WTC11 (cell line): ENCODE measurements at regions not wholly inside any gene's neighbourhood (a gene's known extent, or its start where the extent isn't known, plus 50 kb on each side); places are given as distances from the start of the nearest gene placed in this dataset.
"Not testable (repeated sequence)": the region's sequence is repeated elsewhere in the genome, so short reads cannot be mapped to it uniquely, and the experiment has no call there.

Source experiments
- ATAC-seq: fragments of 200-7000 bp; cut with Tn5 transposase; 2 replicates; pipeline ENCODE4 v1.10.0; 2021; ENCODE audit warnings: mild to moderate bottlenecking, moderate library complexity
- CTCF ChIA-PET: fragments of 300-600 bp; sonication (Branson Sonifier 250); formaldehyde crosslinking; loops from one replicate; lab custom pipeline; 2021; ENCODE audit warnings: antibody characterized with exemption; lab: Charles Lee
- POLR2A ChIA-PET: fragments of 350-600 bp; sonication (Branson Sonifier 250); formaldehyde crosslinking; loops from one replicate; lab custom pipeline; 2021; ENCODE audit warnings: antibody characterized with exemption; lab: Charles Lee
- DNase-seq: peaks from one replicate; pipeline ENCODE4 v3.0.0; 2021; ENCODE audit warnings: low spot score
- H3K27ac Mint-ChIP-seq: 2 replicates; pipeline ENCODE4 v1.8.0; 2021; ENCODE audit warnings: mixed read lengths
- H3K27me3 Mint-ChIP-seq: 2 replicates; pipeline ENCODE4 v1.8.0; 2021; ENCODE audit warnings: low read depth, mild to moderate bottlenecking, moderate library complexity, mixed read lengths
- H3K36me3 Mint-ChIP-seq: 2 replicates; pipeline ENCODE4 v1.8.0; 2021; ENCODE audit warnings: mixed read lengths
- H3K4me1 Mint-ChIP-seq: 2 replicates; pipeline ENCODE4 v1.8.0; 2022; ENCODE audit warnings: mixed read lengths
- H3K4me3 Mint-ChIP-seq: 2 replicates; pipeline ENCODE4 v1.8.0; 2021; ENCODE audit warnings: mild to moderate bottlenecking, moderate library complexity, mixed read lengths
- H3K9me3 Mint-ChIP-seq: 2 replicates; pipeline ENCODE4 v1.8.0; 2021; ENCODE audit warnings: mixed read lengths
- ARID4B ChIP-seq: sonication (generic); formaldehyde crosslinking; IDR thresholded peaks from 2 replicates; pipeline ENCODE4 v1.8.0; 2023; ENCODE audit warnings: missing genetic modification reagents, mild to moderate bottlenecking, borderline replicate concordance
- ATF1 ChIP-seq: sonication (generic); formaldehyde crosslinking; IDR thresholded peaks from 2 replicates; pipeline ENCODE4 v1.8.1; 2023; ENCODE audit warnings: mild to moderate bottlenecking, moderate library complexity, missing genetic modification reagents
- FOXK1 ChIP-seq: sonication (generic); formaldehyde crosslinking; IDR thresholded peaks from 2 replicates; pipeline ENCODE4 v1.8.0; 2022; ENCODE audit warnings: mild to moderate bottlenecking, moderate library complexity, missing genetic modification reagents
- FOXP4 ChIP-seq: sonication (generic); formaldehyde crosslinking; IDR thresholded peaks from 2 replicates; pipeline ENCODE4 v1.8.0; 2022; ENCODE audit warnings: mild to moderate bottlenecking, missing genetic modification reagents
- HMGA2 ChIP-seq: fragments of 250-450 bp; sonication (Bioruptor Pico); IDR thresholded peaks from 2 replicates; pipeline ENCODE4 v1.4.0; 2021; ENCODE audit warnings: mild to moderate bottlenecking, moderate library complexity
- IRF1 ChIP-seq: sonication (generic); formaldehyde crosslinking; IDR thresholded peaks from 2 replicates; pipeline ENCODE4 v1.8.0; 2023; ENCODE audit warnings: missing genetic modification reagents
- IRF2 ChIP-seq: sonication (generic); formaldehyde crosslinking; IDR thresholded peaks from 2 replicates; pipeline ENCODE4 v1.8.0; 2022; ENCODE audit warnings: low read depth, missing genetic modification reagents, borderline replicate concordance
- JAZF1 ChIP-seq: fragments of 250-450 bp; sonication (Bioruptor Pico); IDR thresholded peaks from 2 replicates; pipeline ENCODE4 v1.9.0; 2021; ENCODE audit warnings: moderate library complexity, mild to moderate bottlenecking, inconsistent platforms
- MLX ChIP-seq: sonication (generic); formaldehyde crosslinking; IDR thresholded peaks from 2 replicates; pipeline ENCODE4 v1.8.1; 2023; ENCODE audit warnings: mild to moderate bottlenecking, missing genetic modification reagents, moderate library complexity
- NFE2L1 ChIP-seq: sonication (generic); formaldehyde crosslinking; IDR thresholded peaks from 2 replicates; pipeline ENCODE4 v1.8.1; 2023; ENCODE audit warnings: missing genetic modification reagents
- NR1H2 ChIP-seq: sonication (generic); formaldehyde crosslinking; IDR thresholded peaks from 2 replicates; pipeline ENCODE4 v1.9.0; 2021; ENCODE audit warnings: mild to moderate bottlenecking, moderate library complexity, missing genetic modification reagents
- NR3C1 ChIP-seq: sonication (generic); formaldehyde crosslinking; conservative IDR thresholded peaks from 2 replicates; pipeline ENCODE4 v1.8.1; 2023; ENCODE audit warnings: low read depth, mild to moderate bottlenecking, missing genetic modification reagents
- PRRX2 ChIP-seq: fragments of 250-450 bp; sonication (Bioruptor Pico); IDR thresholded peaks from 2 replicates; pipeline ENCODE4 v1.8.0; 2021; ENCODE audit warnings: mild to moderate bottlenecking
- RELA ChIP-seq: sonication (generic); formaldehyde crosslinking; IDR thresholded peaks from 2 replicates; pipeline ENCODE4 v1.8.1; 2022; ENCODE audit warnings: missing genetic modification reagents, mild to moderate bottlenecking, borderline replicate concordance
- SP1 ChIP-seq: sonication (generic); formaldehyde crosslinking; conservative IDR thresholded peaks from 2 replicates; pipeline ENCODE4 v1.8.1; 2022; ENCODE audit warnings: missing genetic modification reagents
- USF1 ChIP-seq: sonication (generic); formaldehyde crosslinking; IDR thresholded peaks from 2 replicates; pipeline ENCODE4 v1.8.0; 2022; ENCODE audit warnings: mild to moderate bottlenecking, missing genetic modification reagents
- USF2 ChIP-seq: sonication (generic); formaldehyde crosslinking; IDR thresholded peaks from 2 replicates; pipeline ENCODE4 v1.8.1; 2023; ENCODE audit warnings: mild to moderate bottlenecking, missing genetic modification reagents, moderate library complexity
- ZNF138 ChIP-seq: sonication (generic); formaldehyde crosslinking; conservative IDR thresholded peaks from 2 replicates; pipeline ENCODE4 v1.8.1; 2022; ENCODE audit warnings: mild to moderate bottlenecking, moderate library complexity, missing genetic modification reagents
- ZNF232 ChIP-seq: sonication (generic); formaldehyde crosslinking; IDR thresholded peaks from 2 replicates; pipeline ENCODE4 v1.8.0; 2022; ENCODE audit warnings: mild to moderate bottlenecking, missing genetic modification reagents

GRCh38 chr6:153357391-153357790 is 226.3 kb upstream of the RGS17 start:
- no peak for TF ChIP-seq PRRX2
- TF ChIP-seq FOXK1 (CRISPR knock-in tag), result no peak
- ATAC-seq, result no peak
- ChIA-PET CTCF (no interaction called here), POLR2A (no interaction called here)
- Mint-ChIP-seq H3K4me1 (peaks cover 5% of the 10 kb centered on the region; the same call in 1 of the 2 replicates), H3K27me3 (no peaks in the 10 kb centered on the region), H3K27ac (no peak overlapping the region), H3K9me3 (peaks cover 32% of the 10 kb centered on the region), H3K36me3 (peaks cover 20% of the 10 kb centered on the region), H3K4me3 (no peak overlapping the region)
- DNase-seq, result no peak

- H3K27ac Mint-ChIP-seq, result no peak overlapping the region
- POLR2A ChIA-PET, result interaction anchor here (0.7 kb wide), 1 partner anchor 257 kb away, joined by 3 read pairs; no protein-coding TSS in a partner anchor
- ATAC-seq, result no peak
- TF ChIP-seq HMGA2 (CRISPR knock-in tag) (no peak), ATF1 (CRISPR knock-in tag) (no peak), IRF2 (CRISPR knock-in tag) (no peak), FOXP4 (CRISPR knock-in tag) (no peak), NR3C1 (CRISPR knock-in tag) (no peak), NR1H2 (no peak), ZNF138 (CRISPR knock-in tag) (no peak)
- TF ChIP-seq, all 79 proteins: peak for 0
- no peak for DNase-seq
- H3K4me1 Mint-ChIP-seq, result no peaks in the 10 kb centered on the region
- H3K4me3 Mint-ChIP-seq, result no peak overlapping the region
- CTCF ChIA-PET, result no interaction called here
- H3K9me3 Mint-ChIP-seq, result peaks cover 24% of the 10 kb centered on the region
- H3K36me3 Mint-ChIP-seq, result peaks cover 14% of the 10 kb centered on the region
- no peaks in the 10 kb centered on the region for H3K27me3 Mint-ChIP-seq
Observed at GRCh38 chr6:153340568-153340967, 209.5 kb upstream of the RGS17 start.

- no peaks in the 10 kb centered on the region for H3K27me3 Mint-ChIP-seq
- CTCF ChIA-PET, result no interaction called here
- no peaks in the 10 kb centered on the region for H3K4me1 Mint-ChIP-seq
- DNase-seq (no peak), ATAC-seq (no peak)
- TF ChIP-seq ARID4B (CRISPR knock-in tag) (no peak), USF2 (CRISPR knock-in tag) (no peak), MLX (no peak), ZNF232 (no peak), HMGA2 (CRISPR knock-in tag) (no peak), JAZF1 (no peak), SP1 (no peak), RELA (no peak), NFE2L1 (CRISPR knock-in tag) (no peak), USF1 (CRISPR knock-in tag) (no peak), NR3C1 (CRISPR knock-in tag) (no peak), IRF1 (CRISPR knock-in tag) (no peak)
- POLR2A ChIA-PET, result no interaction called here
- peaks cover 17% of the 10 kb centered on the region for H3K36me3 Mint-ChIP-seq
- H3K27ac Mint-ChIP-seq, result no peak overlapping the region
- H3K4me3 Mint-ChIP-seq, result no peak overlapping the region
- peaks cover 39% of the 10 kb centered on the region for H3K9me3 Mint-ChIP-seq
Observed at GRCh38 chr6:153334121-153334520, 203.0 kb upstream of the RGS17 start.

GRCh38 chr6:153331221-153331620 is 200.1 kb upstream of the RGS17 start:
- DNase-seq, ATAC-seq, H3K4me3 Mint-ChIP-seq, CTCF ChIA-PET, H3K27me3 Mint-ChIP-seq, H3K27ac Mint-ChIP-seq, H3K4me1 Mint-ChIP-seq, POLR2A ChIA-PET, H3K36me3 Mint-ChIP-seq: not testable (repeated sequence)
- H3K9me3 Mint-ChIP-seq, result peaks cover 21% of the 10 kb centered on the region
